GM23338 (cell line): ENCODE measurements at regions not wholly inside any gene's neighbourhood (a gene's known extent, or its start where the extent isn't known, plus 50 kb on each side); places are given as distances from the start of the nearest gene placed in this dataset.

Experiments
- ATAC-seq: fragments of 200-7000 bp; cut with Tn5 transposase; 3 replicates; pipeline ENCODE4 v1.9.1; 2020
- DNase-seq: peaks from one replicate; pipeline ENCODE4 v3.0.0-alpha.2; 2015; ENCODE audit warnings: low spot score
- H2AFZ ChIP-seq: fragments of 200-600 bp; sonication (generic); 2 replicates; pipeline ENCODE4 v1.8.0; 2016; ENCODE audit warnings: antibody characterized with exemption, mild to moderate bottlenecking, moderate library complexity
- H3F3A ChIP-seq: fragments of 200-600 bp; sonication (generic); replicated peaks from 2 replicates; pipeline ENCODE4 v1.8.0; 2017; ENCODE audit warnings: antibody characterized with exemption, mixed run types, low read depth
- H3K27ac ChIP-seq: fragments of 200-600 bp; sonication (generic); 2 replicates; pipeline ENCODE4 v1.6.1; 2016; ENCODE audit warnings: low read depth
- H3K27me3 ChIP-seq: fragments of 200-600 bp; sonication (generic); 2 replicates; pipeline ENCODE4 v1.8.0; 2016; ENCODE audit warnings: mild to moderate bottlenecking, mixed run types, moderate library complexity; ENCODE audit not compliant: insufficient read depth
- H3K36me3 ChIP-seq: fragments of 200-600 bp; sonication (generic); 2 replicates; pipeline ENCODE4 v1.8.0; 2016; ENCODE audit warnings: mild to moderate bottlenecking; ENCODE audit not compliant: insufficient read depth
- H3K4me1 ChIP-seq: fragments of 200-600 bp; sonication (generic); 2 replicates; pipeline ENCODE4 v1.8.0; 2016; ENCODE audit warnings: mild to moderate bottlenecking, moderate library complexity; ENCODE audit not compliant: insufficient read depth
- H3K4me2 ChIP-seq: fragments of 200-600 bp; sonication (generic); 2 replicates; pipeline ENCODE4 v1.7.1; 2017; ENCODE audit warnings: mixed run types
- H3K4me3 ChIP-seq: fragments of 200-600 bp; sonication (generic); 2 replicates; pipeline ENCODE4 v1.6.1; 2016; ENCODE audit warnings: mixed run types
- H3K79me2 ChIP-seq: fragments of 200-600 bp; sonication (generic); replicated peaks from 2 replicates; pipeline ENCODE4 v1.8.0; 2017; ENCODE audit warnings: mild to moderate bottlenecking; ENCODE audit not compliant: insufficient read depth
- H3K9me2 ChIP-seq: fragments of 200-600 bp; sonication (generic); 2 replicates; pipeline ENCODE4 v1.8.0; 2017; ENCODE audit not compliant: insufficient read depth
- H4K20me1 ChIP-seq: fragments of 200-600 bp; sonication (generic); replicated peaks from 2 replicates; pipeline ENCODE4 v1.8.0; 2017; ENCODE audit warnings: mild to moderate bottlenecking; ENCODE audit not compliant: insufficient read depth
- H3K27ac Mint-ChIP-seq: 2 replicates; pipeline ENCODE4 v1.8.0; 2020; ENCODE audit warnings: inconsistent platforms, mild to moderate bottlenecking, moderate library complexity, mixed read lengths
- H3K27me3 Mint-ChIP-seq: 3 replicates; pipeline ENCODE4 v1.8.0; 2022; ENCODE audit warnings: low read depth, mild to moderate bottlenecking, moderate library complexity, mixed read lengths, inconsistent platforms; ENCODE audit not compliant: insufficient read depth, poor library complexity
- H3K36me3 Mint-ChIP-seq: 3 replicates; pipeline ENCODE4 v1.8.0; 2021; ENCODE audit warnings: low read depth, mild to moderate bottlenecking, inconsistent platforms, moderate library complexity, mixed read lengths
- H3K4me1 Mint-ChIP-seq: 3 replicates; pipeline ENCODE4 v1.8.0; 2020; ENCODE audit warnings: mild to moderate bottlenecking, inconsistent platforms, mixed read lengths
- H3K4me3 Mint-ChIP-seq: 3 replicates; pipeline ENCODE4 v1.8.0; 2021; ENCODE audit warnings: moderate library complexity, mild to moderate bottlenecking, inconsistent platforms, mixed read lengths
- H3K9me3 Mint-ChIP-seq: 3 replicates; pipeline ENCODE4 v1.8.0; 2020; ENCODE audit warnings: moderate library complexity, mild to moderate bottlenecking, inconsistent platforms, mixed read lengths
- CREB1 ChIP-seq: fragments of 250-450 bp; sonication (Bioruptor Pico); IDR thresholded peaks from 2 replicates; pipeline ENCODE4 v1.5.0; 2020; ENCODE audit warnings: low read depth, mild to moderate bottlenecking, moderate library complexity
- EZH2 ChIP-seq: fragments of 200-600 bp; sonication (generic); IDR thresholded peaks from one replicate; pipeline ENCODE4 v1.8.0; 2017; ENCODE audit warnings: antibody characterized with exemption, mild to moderate bottlenecking, low read depth; ENCODE audit not compliant: unreplicated experiment
- EZH2phosphoT487 ChIP-seq: fragments of 200-600 bp; sonication (generic); IDR thresholded peaks from one replicate; pipeline ENCODE4 v1.8.1; 2018; ENCODE audit warnings: antibody characterized with exemption; ENCODE audit not compliant: unreplicated experiment
- JUNB ChIP-seq: IDR thresholded peaks from one replicate; pipeline ENCODE4 v1.6.1; 2016; ENCODE audit warnings: antibody characterized with exemption; ENCODE audit not compliant: unreplicated experiment
- NANOG ChIP-seq: IDR thresholded peaks from 2 replicates; pipeline ENCODE4 v1.6.1; 2016; ENCODE audit warnings: antibody characterized with exemption, borderline replicate concordance
- POLR2AphosphoS5 ChIP-seq: IDR thresholded peaks from 2 replicates; pipeline ENCODE4 v1.6.1; 2016; ENCODE audit warnings: antibody characterized with exemption, low read depth
- STAT1 ChIP-seq: IDR thresholded peaks from one replicate; pipeline ENCODE4 v1.6.1; 2016; ENCODE audit warnings: antibody characterized with exemption; ENCODE audit not compliant: unreplicated experiment
- ZNF114 ChIP-seq: fragments of 250-450 bp; sonication (Bioruptor Pico); IDR thresholded peaks from 2 replicates; pipeline ENCODE4 v1.5.0; 2020; ENCODE audit warnings: mild to moderate bottlenecking, moderate library complexity
- ZNF331 ChIP-seq: fragments of 250-450 bp; sonication (Bioruptor Pico); IDR thresholded peaks from 2 replicates; pipeline ENCODE4 v1.5.0; 2020; ENCODE audit warnings: low read depth, mild to moderate bottlenecking, moderate library complexity
- TF ChIP-seq, protein P1 (sequence below): fragments of 250-450 bp; sonication (Bioruptor Pico); IDR thresholded peaks from 2 replicates; pipeline ENCODE4 v1.5.0; 2020; ENCODE audit warnings: mild to moderate bottlenecking, moderate library complexity
- TF ChIP-seq, protein P2 (sequence below): IDR thresholded peaks from one replicate; pipeline ENCODE4 v1.6.1; 2018; ENCODE audit warnings: antibody characterized with exemption; ENCODE audit not compliant: unreplicated experiment
- TF ChIP-seq, protein P3 (sequence below): IDR thresholded peaks from 2 replicates; pipeline ENCODE4 v1.6.1; 2016; ENCODE audit warnings: antibody characterized with exemption
- TF ChIP-seq, protein P4 (sequence below), 2 experiments: fragments of 200-600 bp in 1 of 2; sonication (generic) in 1 of 2; conservative IDR thresholded peaks; 2 replicates each; pipeline versions ENCODE4 v1.5.1 to v1.6.1; 2016 to 2017; ENCODE audit warnings: antibody characterized with exemption in 2 of 2, low read depth in 2 of 2, mild to moderate bottlenecking in 2 of 2, moderate library complexity in 1 of 2

DNA sequence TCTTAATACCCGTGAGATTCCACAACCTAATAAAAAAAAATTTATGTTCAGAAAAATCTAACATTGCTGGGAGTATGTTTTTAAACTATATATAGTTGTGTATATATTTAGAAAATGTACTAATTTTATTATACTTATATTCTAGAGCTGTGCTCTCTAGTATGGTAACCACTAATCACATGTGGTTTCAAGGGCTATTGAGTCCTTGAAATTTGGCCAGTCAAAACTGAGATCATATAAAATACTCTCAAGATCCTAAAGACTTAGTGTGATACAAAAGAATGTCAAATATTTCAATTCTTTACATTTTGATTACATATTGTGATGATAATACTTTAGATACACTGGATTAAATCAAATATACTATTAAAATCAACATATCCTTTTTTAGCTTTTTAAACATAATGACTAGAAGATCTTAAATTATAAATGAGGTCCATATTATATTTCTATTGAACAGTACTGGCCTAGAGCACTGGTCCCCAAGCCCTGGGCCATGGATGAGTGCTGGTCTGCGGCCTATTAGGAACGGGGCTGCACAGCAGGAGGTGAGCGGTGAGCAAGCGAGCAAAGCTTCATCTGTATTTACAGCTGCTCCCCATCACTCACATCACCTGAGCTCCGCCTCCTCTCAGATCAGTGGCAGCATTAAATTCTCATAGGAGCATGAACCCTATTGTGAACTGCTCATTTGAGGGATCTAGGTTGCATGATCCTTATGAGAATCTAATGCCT lies 176.5 kb upstream of the NBEA start:
- Histone ChIP-seq H3K4me2 (no peak overlapping the region), H3K79me2 (no peaks in the 10 kb centered on the region), H3K27me3 (no peaks in the 10 kb centered on the region), H4K20me1 (no peaks in the 10 kb centered on the region), H3K36me3 (no peaks in the 10 kb centered on the region), H3K27ac (no peak overlapping the region), H3F3A (no peaks in the 10 kb centered on the region), H2AFZ (no peak overlapping the region), H3K4me1 (no peaks in the 10 kb centered on the region), H3K9me2 (peaks cover 15% of the 10 kb centered on the region; the same call in 1 of the 2 replicates), H3K4me3 (no peak overlapping the region)
- Mint-ChIP-seq H3K27ac (no peak overlapping the region), H3K36me3 (peaks cover 16% of the 10 kb centered on the region; the same call in 2 of the 3 replicates), H3K4me1 (no peaks in the 10 kb centered on the region), H3K27me3 (no peaks in the 10 kb centered on the region), H3K9me3 (peaks cover 22% of the 10 kb centered on the region), H3K4me3 (no peak overlapping the region)
- ATAC-seq: no peak
- TF ChIP-seq POLR2AphosphoS5 (no peak), CREB1 (CRISPR knock-in tag) (no peak), JUNB (no peak), STAT1 (no peak), ZNF114 (CRISPR knock-in tag) (no peak), EZH2 (no peak), EZH2phosphoT487 (no peak), NANOG (no peak), ZNF331 (CRISPR knock-in tag) (no peak)
- TF ChIP-seq, protein P1, sequence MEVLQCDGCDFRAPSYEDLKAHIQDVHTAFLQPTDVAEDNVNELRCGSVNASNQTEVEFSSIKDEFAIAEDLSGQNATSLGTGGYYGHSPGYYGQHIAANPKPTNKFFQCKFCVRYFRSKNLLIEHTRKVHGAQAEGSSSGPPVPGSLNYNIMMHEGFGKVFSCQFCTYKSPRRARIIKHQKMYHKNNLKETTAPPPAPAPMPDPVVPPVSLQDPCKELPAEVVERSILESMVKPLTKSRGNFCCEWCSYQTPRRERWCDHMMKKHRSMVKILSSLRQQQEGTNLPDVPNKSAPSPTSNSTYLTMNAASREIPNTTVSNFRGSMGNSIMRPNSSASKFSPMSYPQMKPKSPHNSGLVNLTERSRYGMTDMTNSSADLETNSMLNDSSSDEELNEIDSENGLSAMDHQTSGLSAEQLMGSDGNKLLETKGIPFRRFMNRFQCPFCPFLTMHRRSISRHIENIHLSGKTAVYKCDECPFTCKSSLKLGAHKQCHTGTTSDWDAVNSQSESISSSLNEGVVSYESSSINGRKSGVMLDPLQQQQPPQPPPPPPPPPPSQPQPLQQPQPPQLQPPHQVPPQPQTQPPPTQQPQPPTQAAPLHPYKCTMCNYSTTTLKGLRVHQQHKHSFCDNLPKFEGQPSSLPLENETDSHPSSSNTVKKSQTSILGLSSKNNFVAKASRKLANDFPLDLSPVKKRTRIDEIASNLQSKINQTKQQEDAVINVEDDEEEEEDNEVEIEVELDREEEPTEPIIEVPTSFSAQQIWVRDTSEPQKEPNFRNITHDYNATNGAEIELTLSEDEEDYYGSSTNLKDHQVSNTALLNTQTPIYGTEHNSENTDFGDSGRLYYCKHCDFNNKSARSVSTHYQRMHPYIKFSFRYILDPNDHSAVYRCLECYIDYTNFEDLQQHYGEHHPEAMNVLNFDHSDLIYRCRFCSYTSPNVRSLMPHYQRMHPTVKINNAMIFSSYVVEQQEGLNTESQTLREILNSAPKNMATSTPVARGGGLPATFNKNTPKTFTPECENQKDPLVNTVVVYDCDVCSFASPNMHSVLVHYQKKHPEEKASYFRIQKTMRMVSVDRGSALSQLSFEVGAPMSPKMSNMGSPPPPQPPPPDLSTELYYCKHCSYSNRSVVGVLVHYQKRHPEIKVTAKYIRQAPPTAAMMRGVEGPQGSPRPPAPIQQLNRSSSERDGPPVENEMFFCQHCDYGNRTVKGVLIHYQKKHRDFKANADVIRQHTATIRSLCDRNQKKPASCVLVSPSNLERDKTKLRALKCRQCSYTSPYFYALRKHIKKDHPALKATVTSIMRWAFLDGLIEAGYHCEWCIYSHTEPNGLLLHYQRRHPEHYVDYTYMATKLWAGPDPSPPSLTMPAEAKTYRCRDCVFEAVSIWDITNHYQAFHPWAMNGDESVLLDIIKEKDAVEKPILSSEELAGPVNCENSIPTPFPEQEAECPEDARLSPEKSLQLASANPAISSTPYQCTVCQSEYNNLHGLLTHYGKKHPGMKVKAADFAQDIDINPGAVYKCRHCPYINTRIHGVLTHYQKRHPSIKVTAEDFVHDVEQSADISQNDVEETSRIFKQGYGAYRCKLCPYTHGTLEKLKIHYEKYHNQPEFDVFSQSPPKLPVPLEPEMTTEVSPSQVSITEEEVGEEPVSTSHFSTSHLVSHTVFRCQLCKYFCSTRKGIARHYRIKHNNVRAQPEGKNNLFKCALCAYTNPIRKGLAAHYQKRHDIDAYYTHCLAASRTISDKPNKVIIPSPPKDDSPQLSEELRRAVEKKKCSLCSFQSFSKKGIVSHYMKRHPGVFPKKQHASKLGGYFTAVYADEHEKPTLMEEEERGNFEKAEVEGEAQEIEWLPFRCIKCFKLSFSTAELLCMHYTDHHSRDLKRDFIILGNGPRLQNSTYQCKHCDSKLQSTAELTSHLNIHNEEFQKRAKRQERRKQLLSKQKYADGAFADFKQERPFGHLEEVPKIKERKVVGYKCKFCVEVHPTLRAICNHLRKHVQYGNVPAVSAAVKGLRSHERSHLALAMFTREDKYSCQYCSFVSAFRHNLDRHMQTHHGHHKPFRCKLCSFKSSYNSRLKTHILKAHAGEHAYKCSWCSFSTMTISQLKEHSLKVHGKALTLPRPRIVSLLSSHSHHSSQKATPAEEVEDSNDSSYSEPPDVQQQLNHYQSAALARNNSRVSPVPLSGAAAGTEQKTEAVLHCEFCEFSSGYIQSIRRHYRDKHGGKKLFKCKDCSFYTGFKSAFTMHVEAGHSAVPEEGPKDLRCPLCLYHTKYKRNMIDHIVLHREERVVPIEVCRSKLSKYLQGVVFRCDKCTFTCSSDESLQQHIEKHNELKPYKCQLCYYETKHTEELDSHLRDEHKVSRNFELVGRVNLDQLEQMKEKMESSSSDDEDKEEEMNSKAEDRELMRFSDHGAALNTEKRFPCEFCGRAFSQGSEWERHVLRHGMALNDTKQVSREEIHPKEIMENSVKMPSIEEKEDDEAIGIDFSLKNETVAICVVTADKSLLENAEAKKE: no peak
- TF ChIP-seq, protein P2, sequence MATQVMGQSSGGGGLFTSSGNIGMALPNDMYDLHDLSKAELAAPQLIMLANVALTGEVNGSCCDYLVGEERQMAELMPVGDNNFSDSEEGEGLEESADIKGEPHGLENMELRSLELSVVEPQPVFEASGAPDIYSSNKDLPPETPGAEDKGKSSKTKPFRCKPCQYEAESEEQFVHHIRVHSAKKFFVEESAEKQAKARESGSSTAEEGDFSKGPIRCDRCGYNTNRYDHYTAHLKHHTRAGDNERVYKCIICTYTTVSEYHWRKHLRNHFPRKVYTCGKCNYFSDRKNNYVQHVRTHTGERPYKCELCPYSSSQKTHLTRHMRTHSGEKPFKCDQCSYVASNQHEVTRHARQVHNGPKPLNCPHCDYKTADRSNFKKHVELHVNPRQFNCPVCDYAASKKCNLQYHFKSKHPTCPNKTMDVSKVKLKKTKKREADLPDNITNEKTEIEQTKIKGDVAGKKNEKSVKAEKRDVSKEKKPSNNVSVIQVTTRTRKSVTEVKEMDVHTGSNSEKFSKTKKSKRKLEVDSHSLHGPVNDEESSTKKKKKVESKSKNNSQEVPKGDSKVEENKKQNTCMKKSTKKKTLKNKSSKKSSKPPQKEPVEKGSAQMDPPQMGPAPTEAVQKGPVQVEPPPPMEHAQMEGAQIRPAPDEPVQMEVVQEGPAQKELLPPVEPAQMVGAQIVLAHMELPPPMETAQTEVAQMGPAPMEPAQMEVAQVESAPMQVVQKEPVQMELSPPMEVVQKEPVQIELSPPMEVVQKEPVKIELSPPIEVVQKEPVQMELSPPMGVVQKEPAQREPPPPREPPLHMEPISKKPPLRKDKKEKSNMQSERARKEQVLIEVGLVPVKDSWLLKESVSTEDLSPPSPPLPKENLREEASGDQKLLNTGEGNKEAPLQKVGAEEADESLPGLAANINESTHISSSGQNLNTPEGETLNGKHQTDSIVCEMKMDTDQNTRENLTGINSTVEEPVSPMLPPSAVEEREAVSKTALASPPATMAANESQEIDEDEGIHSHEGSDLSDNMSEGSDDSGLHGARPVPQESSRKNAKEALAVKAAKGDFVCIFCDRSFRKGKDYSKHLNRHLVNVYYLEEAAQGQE: no peak
- TF ChIP-seq, protein P3, sequence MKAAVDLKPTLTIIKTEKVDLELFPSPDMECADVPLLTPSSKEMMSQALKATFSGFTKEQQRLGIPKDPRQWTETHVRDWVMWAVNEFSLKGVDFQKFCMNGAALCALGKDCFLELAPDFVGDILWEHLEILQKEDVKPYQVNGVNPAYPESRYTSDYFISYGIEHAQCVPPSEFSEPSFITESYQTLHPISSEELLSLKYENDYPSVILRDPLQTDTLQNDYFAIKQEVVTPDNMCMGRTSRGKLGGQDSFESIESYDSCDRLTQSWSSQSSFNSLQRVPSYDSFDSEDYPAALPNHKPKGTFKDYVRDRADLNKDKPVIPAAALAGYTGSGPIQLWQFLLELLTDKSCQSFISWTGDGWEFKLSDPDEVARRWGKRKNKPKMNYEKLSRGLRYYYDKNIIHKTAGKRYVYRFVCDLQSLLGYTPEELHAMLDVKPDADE: no peak
- TF ChIP-seq, protein P4, sequence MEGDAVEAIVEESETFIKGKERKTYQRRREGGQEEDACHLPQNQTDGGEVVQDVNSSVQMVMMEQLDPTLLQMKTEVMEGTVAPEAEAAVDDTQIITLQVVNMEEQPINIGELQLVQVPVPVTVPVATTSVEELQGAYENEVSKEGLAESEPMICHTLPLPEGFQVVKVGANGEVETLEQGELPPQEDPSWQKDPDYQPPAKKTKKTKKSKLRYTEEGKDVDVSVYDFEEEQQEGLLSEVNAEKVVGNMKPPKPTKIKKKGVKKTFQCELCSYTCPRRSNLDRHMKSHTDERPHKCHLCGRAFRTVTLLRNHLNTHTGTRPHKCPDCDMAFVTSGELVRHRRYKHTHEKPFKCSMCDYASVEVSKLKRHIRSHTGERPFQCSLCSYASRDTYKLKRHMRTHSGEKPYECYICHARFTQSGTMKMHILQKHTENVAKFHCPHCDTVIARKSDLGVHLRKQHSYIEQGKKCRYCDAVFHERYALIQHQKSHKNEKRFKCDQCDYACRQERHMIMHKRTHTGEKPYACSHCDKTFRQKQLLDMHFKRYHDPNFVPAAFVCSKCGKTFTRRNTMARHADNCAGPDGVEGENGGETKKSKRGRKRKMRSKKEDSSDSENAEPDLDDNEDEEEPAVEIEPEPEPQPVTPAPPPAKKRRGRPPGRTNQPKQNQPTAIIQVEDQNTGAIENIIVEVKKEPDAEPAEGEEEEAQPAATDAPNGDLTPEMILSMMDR (conservative IDR thresholded peaks at IDR 0.05; ENCODE audit: low read depth in 2 of 2): no peak
- no peak for DNase-seq
